Brain microvascular endothelial cell (primary cell): ENCODE measurements at regions not wholly inside any gene's neighbourhood (a gene's known extent, or its start where the extent isn't known, plus 50 kb on each side); places are given as distances from the start of the nearest gene placed in this dataset.

ENCODE experiments used
- DNase-seq: peaks from one replicate; pipeline ENCODE4 v3.0.0-alpha.2; 2020
- H3K27ac ChIP-seq: fragments of 250-450 bp; sonication (Bioruptor Pico); 2 replicates; pipeline ENCODE4 v1.5.1; 2020; ENCODE audit warnings: mild to moderate bottlenecking, moderate library complexity
- H3K27me3 ChIP-seq: fragments of 250-450 bp; sonication (Bioruptor Pico); replicated peaks from 2 replicates; pipeline ENCODE4 v1.5.1; 2020; ENCODE audit warnings: mild to moderate bottlenecking
- H3K36me3 ChIP-seq: fragments of 250-450 bp; sonication (Bioruptor Pico); replicated peaks from 2 replicates; pipeline ENCODE4 v1.5.1; 2020; ENCODE audit warnings: mild to moderate bottlenecking
- H3K4me3 ChIP-seq: 2 replicates; pipeline ENCODE4 v1.5.1; 2011; ENCODE audit warnings: low read depth, mild to moderate bottlenecking, control low read depth, low read length, moderate library complexity
- CTCF ChIP-seq: IDR thresholded peaks from 2 replicates; pipeline ENCODE4 v1.5.1; 2011; ENCODE audit warnings: low read depth, mild to moderate bottlenecking, moderate library complexity, low read length, control low read depth, inconsistent platforms; ENCODE audit errors: missing control alignments
- in situ Hi-C: cut with HindIII; loops from 2 replicates; pipeline ENCODE4 v1.10.0; 2017; ENCODE audit warnings: low sequenced_read_pairs, low pct_ligation_motif_present

- in situ Hi-C loops, result no loop called here
- no peak for DNase-seq
These were observed 91.0 kb downstream of the FOXL1 start for GRCh38 chr16:86669285-86669805.

DNA sequence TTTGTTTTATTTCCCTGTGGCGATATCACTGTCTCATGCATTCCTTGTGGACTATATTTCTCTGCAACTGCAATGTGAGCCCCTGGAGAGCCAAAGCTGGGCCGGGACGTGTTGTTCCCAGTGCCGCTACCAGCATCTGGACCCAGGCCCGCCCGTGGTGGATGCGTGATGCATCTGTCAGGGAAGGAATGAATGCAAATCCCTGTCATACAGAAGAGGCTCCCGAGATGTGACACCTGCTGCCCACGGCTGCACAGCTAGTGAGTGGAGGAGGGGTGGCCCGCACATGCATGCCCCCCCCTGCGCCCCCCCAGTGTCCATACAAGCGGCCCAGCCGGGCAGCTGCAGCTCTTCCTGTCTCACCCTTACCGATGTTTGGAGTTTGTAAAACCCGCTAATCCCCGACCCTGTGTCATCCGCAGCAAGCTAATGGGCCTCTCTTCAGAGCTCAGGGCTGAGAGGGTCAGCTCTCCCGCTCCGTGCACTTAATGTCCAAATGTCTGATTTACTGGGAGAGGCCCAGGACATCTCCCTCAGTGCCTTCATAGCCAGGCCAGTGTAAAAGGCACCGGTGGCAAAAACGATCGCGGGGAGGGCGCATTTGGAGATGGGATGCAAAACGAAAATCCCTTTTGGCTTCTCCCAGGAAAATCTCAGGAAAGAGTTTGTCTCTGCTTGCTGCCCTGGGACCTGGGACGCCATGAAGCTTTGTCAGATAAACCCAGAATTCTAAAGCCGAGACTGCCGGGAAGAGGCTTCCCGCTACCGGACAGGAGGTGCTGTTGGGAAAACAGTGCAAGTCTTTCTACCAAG lies 91.8 kb downstream of the FOXL1 start:
- Histone ChIP-seq H3K27me3 (no peaks in the 10 kb centered on the region), H3K36me3 (no peaks in the 10 kb centered on the region), H3K27ac (no peak overlapping the region), H3K4me3 (no peak overlapping the region)
- no peak for DNase-seq
- in situ Hi-C loops, result no loop called here
- no peak for TF ChIP-seq CTCF

More at GRCh38 chr16:86669285-86669805, 91.0 kb downstream of the FOXL1 start:
- Histone ChIP-seq H3K27ac (no peak overlapping the region), H3K4me3 (no peak overlapping the region), H3K36me3 (no peaks in the 10 kb centered on the region), H3K27me3 (no peaks in the 10 kb centered on the region)
- no peak for TF ChIP-seq CTCF

GRCh38 chr16:86670750-86671234 lies 92.4 kb downstream of the FOXL1 start:
- DNase-seq, result no peak
- H3K4me3 ChIP-seq, result no peak overlapping the region
- no peaks in the 10 kb centered on the region for H3K27me3 ChIP-seq
- in situ Hi-C loops, result no loop called here
- TF ChIP-seq CTCF, result no peak
- H3K27ac ChIP-seq, result no peak overlapping the region
- H3K36me3 ChIP-seq, result no peaks in the 10 kb centered on the region

DNA sequence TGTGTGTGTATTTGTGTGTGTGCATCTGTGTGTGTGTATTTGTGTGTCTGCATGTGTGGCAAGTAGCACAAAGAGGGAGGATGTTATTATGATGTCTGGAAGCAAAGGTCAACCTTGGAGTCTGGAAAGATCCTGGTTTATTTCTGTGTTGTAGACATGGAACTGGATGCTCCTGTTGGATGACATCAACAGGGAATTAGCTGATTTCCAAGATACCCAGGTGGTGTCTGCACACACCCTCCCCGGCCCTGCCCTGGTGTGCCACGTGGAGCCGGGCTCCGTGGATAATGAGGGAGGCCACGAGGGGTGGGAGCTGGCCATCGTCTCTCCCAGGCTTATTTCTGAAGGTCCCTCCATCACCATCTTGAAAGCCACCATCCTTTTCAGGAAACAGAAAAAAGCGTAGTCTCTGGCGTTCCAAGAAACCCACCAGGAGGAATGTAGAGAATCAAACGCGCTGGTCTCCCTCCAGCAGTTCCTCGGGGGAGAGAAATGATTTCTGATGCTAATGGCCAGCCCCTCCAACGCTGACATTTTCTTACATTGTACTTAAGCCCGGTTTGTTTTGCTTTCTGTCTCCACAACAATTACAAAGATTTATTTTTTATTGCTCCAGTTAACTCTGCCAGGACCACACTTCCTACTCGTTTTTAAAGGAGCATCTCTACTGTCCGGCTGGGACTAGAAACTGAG lies 93.3 kb downstream of the FOXL1 start:
- no peaks in the 10 kb centered on the region for H3K36me3 ChIP-seq
- no peaks in the 10 kb centered on the region for H3K27me3 ChIP-seq
- TF ChIP-seq CTCF, result no peak
- in situ Hi-C loops, result no loop called here
- H3K4me3 ChIP-seq, result no peak overlapping the region
- DNase-seq, result no peak
- H3K27ac ChIP-seq, result no peak overlapping the region

DNA sequence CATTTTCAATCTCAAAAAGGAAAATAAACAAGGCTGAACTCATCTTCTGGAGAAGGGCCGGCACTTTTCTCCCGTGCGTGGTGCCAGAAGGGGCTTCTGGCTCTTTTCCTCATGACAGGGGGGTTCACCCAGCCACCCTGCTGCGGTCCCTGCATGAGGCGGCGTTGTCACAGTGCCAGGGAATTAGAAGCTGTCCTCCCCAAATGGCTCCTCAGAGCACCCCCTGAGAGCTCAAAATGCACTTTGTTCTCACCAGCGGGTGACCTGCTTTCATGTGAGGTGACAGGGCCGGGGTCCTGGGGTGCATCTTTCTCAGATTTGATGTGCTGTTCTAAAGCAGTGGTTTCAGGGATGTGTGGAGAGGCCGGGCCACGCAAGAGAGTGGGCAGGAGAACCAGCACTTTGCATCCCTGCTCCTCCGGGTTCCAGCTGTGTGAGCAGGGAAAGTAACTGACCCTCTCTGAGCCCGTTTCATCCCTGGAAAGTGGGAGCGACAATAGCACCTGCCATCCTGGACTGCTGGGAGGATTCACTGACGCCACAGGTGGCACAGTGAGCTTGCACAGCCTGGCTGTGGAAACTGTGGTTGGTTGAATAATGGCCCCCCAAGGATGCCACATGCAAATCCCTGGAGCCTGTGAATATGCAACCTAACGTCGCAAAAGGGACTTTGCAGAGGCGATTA lies 94.0 kb downstream of the FOXL1 start:
- Histone ChIP-seq H3K27ac (no peak overlapping the region), H3K27me3 (no peaks in the 10 kb centered on the region), H3K36me3 (no peaks in the 10 kb centered on the region), H3K4me3 (no peak overlapping the region)
- in situ Hi-C loops, result no loop called here
- TF ChIP-seq CTCF, result no peak
- DNase-seq, result no peak
